GM23338 (cell line): ENCODE measurements at regions not wholly inside any gene's neighbourhood (a gene's known extent, or its start where the extent isn't known, plus 50 kb on each side); places are given as distances from the start of the nearest gene placed in this dataset.

Source experiments
- ATAC-seq: fragments of 200-7000 bp; cut with Tn5 transposase; 3 replicates; pipeline ENCODE4 v1.9.1; 2020
- DNase-seq: peaks from one replicate; pipeline ENCODE4 v3.0.0-alpha.2; 2015; ENCODE audit warnings: low spot score
- H2AFZ ChIP-seq: fragments of 200-600 bp; sonication (generic); 2 replicates; pipeline ENCODE4 v1.8.0; 2016; ENCODE audit warnings: antibody characterized with exemption, mild to moderate bottlenecking, moderate library complexity
- H3F3A ChIP-seq: fragments of 200-600 bp; sonication (generic); replicated peaks from 2 replicates; pipeline ENCODE4 v1.8.0; 2017; ENCODE audit warnings: antibody characterized with exemption, mixed run types, low read depth
- H3K27ac ChIP-seq: fragments of 200-600 bp; sonication (generic); 2 replicates; pipeline ENCODE4 v1.6.1; 2016; ENCODE audit warnings: low read depth
- H3K27me3 ChIP-seq: fragments of 200-600 bp; sonication (generic); 2 replicates; pipeline ENCODE4 v1.8.0; 2016; ENCODE audit warnings: mild to moderate bottlenecking, mixed run types, moderate library complexity; ENCODE audit not compliant: insufficient read depth
- H3K36me3 ChIP-seq: fragments of 200-600 bp; sonication (generic); 2 replicates; pipeline ENCODE4 v1.8.0; 2016; ENCODE audit warnings: mild to moderate bottlenecking; ENCODE audit not compliant: insufficient read depth
- H3K4me1 ChIP-seq: fragments of 200-600 bp; sonication (generic); 2 replicates; pipeline ENCODE4 v1.8.0; 2016; ENCODE audit warnings: mild to moderate bottlenecking, moderate library complexity; ENCODE audit not compliant: insufficient read depth
- H3K4me2 ChIP-seq: fragments of 200-600 bp; sonication (generic); 2 replicates; pipeline ENCODE4 v1.7.1; 2017; ENCODE audit warnings: mixed run types
- H3K4me3 ChIP-seq: fragments of 200-600 bp; sonication (generic); 2 replicates; pipeline ENCODE4 v1.6.1; 2016; ENCODE audit warnings: mixed run types
- H3K79me2 ChIP-seq: fragments of 200-600 bp; sonication (generic); replicated peaks from 2 replicates; pipeline ENCODE4 v1.8.0; 2017; ENCODE audit warnings: mild to moderate bottlenecking; ENCODE audit not compliant: insufficient read depth
- H3K9me2 ChIP-seq: fragments of 200-600 bp; sonication (generic); 2 replicates; pipeline ENCODE4 v1.8.0; 2017; ENCODE audit not compliant: insufficient read depth
- H4K20me1 ChIP-seq: fragments of 200-600 bp; sonication (generic); replicated peaks from 2 replicates; pipeline ENCODE4 v1.8.0; 2017; ENCODE audit warnings: mild to moderate bottlenecking; ENCODE audit not compliant: insufficient read depth
- H3K27ac Mint-ChIP-seq: 2 replicates; pipeline ENCODE4 v1.8.0; 2020; ENCODE audit warnings: inconsistent platforms, mild to moderate bottlenecking, moderate library complexity, mixed read lengths
- H3K27me3 Mint-ChIP-seq: 3 replicates; pipeline ENCODE4 v1.8.0; 2022; ENCODE audit warnings: low read depth, mild to moderate bottlenecking, moderate library complexity, mixed read lengths, inconsistent platforms; ENCODE audit not compliant: insufficient read depth, poor library complexity
- H3K36me3 Mint-ChIP-seq: 3 replicates; pipeline ENCODE4 v1.8.0; 2021; ENCODE audit warnings: low read depth, mild to moderate bottlenecking, inconsistent platforms, moderate library complexity, mixed read lengths
- H3K4me1 Mint-ChIP-seq: 3 replicates; pipeline ENCODE4 v1.8.0; 2020; ENCODE audit warnings: mild to moderate bottlenecking, inconsistent platforms, mixed read lengths
- H3K4me3 Mint-ChIP-seq: 3 replicates; pipeline ENCODE4 v1.8.0; 2021; ENCODE audit warnings: moderate library complexity, mild to moderate bottlenecking, inconsistent platforms, mixed read lengths
- H3K9me3 Mint-ChIP-seq: 3 replicates; pipeline ENCODE4 v1.8.0; 2020; ENCODE audit warnings: moderate library complexity, mild to moderate bottlenecking, inconsistent platforms, mixed read lengths
- CTCF ChIP-seq, 2 experiments: fragments of 200-600 bp in 1 of 2; sonication (generic) in 1 of 2; conservative IDR thresholded peaks; 2 replicates each; pipeline versions ENCODE4 v1.5.1 to v1.6.1; 2016 to 2017; ENCODE audit warnings: antibody characterized with exemption in 2 of 2, low read depth in 2 of 2, mild to moderate bottlenecking in 2 of 2, moderate library complexity in 1 of 2
- EZH2 ChIP-seq: fragments of 200-600 bp; sonication (generic); IDR thresholded peaks from one replicate; pipeline ENCODE4 v1.8.0; 2017; ENCODE audit warnings: antibody characterized with exemption, mild to moderate bottlenecking, low read depth; ENCODE audit not compliant: unreplicated experiment
- EZH2phosphoT487 ChIP-seq: fragments of 200-600 bp; sonication (generic); IDR thresholded peaks from one replicate; pipeline ENCODE4 v1.8.1; 2018; ENCODE audit warnings: antibody characterized with exemption; ENCODE audit not compliant: unreplicated experiment
- JUNB ChIP-seq: IDR thresholded peaks from one replicate; pipeline ENCODE4 v1.6.1; 2016; ENCODE audit warnings: antibody characterized with exemption; ENCODE audit not compliant: unreplicated experiment
- NANOG ChIP-seq: IDR thresholded peaks from 2 replicates; pipeline ENCODE4 v1.6.1; 2016; ENCODE audit warnings: antibody characterized with exemption, borderline replicate concordance
- POLR2AphosphoS5 ChIP-seq: IDR thresholded peaks from 2 replicates; pipeline ENCODE4 v1.6.1; 2016; ENCODE audit warnings: antibody characterized with exemption, low read depth
- STAT1 ChIP-seq: IDR thresholded peaks from one replicate; pipeline ENCODE4 v1.6.1; 2016; ENCODE audit warnings: antibody characterized with exemption; ENCODE audit not compliant: unreplicated experiment
- ZNF114 ChIP-seq: fragments of 250-450 bp; sonication (Bioruptor Pico); IDR thresholded peaks from 2 replicates; pipeline ENCODE4 v1.5.0; 2020; ENCODE audit warnings: mild to moderate bottlenecking, moderate library complexity
- ZNF331 ChIP-seq: fragments of 250-450 bp; sonication (Bioruptor Pico); IDR thresholded peaks from 2 replicates; pipeline ENCODE4 v1.5.0; 2020; ENCODE audit warnings: low read depth, mild to moderate bottlenecking, moderate library complexity
- TF ChIP-seq, protein P1 (sequence below): IDR thresholded peaks from 2 replicates; pipeline ENCODE4 v1.6.1; 2016; ENCODE audit warnings: antibody characterized with exemption
- TF ChIP-seq, protein P2 (sequence below): IDR thresholded peaks from one replicate; pipeline ENCODE4 v1.6.1; 2018; ENCODE audit warnings: antibody characterized with exemption; ENCODE audit not compliant: unreplicated experiment
- TF ChIP-seq, protein P3 (sequence below): fragments of 250-450 bp; sonication (Bioruptor Pico); IDR thresholded peaks from 2 replicates; pipeline ENCODE4 v1.5.0; 2020; ENCODE audit warnings: mild to moderate bottlenecking, moderate library complexity

- H3K9me3 Mint-ChIP-seq = no peaks in the 10 kb centered on the region
- no peaks in the 10 kb centered on the region for H3F3A ChIP-seq
- no peak for TF ChIP-seq ZNF331 (CRISPR knock-in tag)
- TF ChIP-seq ZNF114 (CRISPR knock-in tag) = no peak
- TF ChIP-seq JUNB = no peak
- TF ChIP-seq, protein P1, sequence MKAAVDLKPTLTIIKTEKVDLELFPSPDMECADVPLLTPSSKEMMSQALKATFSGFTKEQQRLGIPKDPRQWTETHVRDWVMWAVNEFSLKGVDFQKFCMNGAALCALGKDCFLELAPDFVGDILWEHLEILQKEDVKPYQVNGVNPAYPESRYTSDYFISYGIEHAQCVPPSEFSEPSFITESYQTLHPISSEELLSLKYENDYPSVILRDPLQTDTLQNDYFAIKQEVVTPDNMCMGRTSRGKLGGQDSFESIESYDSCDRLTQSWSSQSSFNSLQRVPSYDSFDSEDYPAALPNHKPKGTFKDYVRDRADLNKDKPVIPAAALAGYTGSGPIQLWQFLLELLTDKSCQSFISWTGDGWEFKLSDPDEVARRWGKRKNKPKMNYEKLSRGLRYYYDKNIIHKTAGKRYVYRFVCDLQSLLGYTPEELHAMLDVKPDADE = no peak
- TF ChIP-seq, protein P2, sequence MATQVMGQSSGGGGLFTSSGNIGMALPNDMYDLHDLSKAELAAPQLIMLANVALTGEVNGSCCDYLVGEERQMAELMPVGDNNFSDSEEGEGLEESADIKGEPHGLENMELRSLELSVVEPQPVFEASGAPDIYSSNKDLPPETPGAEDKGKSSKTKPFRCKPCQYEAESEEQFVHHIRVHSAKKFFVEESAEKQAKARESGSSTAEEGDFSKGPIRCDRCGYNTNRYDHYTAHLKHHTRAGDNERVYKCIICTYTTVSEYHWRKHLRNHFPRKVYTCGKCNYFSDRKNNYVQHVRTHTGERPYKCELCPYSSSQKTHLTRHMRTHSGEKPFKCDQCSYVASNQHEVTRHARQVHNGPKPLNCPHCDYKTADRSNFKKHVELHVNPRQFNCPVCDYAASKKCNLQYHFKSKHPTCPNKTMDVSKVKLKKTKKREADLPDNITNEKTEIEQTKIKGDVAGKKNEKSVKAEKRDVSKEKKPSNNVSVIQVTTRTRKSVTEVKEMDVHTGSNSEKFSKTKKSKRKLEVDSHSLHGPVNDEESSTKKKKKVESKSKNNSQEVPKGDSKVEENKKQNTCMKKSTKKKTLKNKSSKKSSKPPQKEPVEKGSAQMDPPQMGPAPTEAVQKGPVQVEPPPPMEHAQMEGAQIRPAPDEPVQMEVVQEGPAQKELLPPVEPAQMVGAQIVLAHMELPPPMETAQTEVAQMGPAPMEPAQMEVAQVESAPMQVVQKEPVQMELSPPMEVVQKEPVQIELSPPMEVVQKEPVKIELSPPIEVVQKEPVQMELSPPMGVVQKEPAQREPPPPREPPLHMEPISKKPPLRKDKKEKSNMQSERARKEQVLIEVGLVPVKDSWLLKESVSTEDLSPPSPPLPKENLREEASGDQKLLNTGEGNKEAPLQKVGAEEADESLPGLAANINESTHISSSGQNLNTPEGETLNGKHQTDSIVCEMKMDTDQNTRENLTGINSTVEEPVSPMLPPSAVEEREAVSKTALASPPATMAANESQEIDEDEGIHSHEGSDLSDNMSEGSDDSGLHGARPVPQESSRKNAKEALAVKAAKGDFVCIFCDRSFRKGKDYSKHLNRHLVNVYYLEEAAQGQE = no peak
- TF ChIP-seq EZH2 = no peak
- TF ChIP-seq NANOG = no peak
- no peak for TF ChIP-seq STAT1
- no peak for TF ChIP-seq EZH2phosphoT487
- TF ChIP-seq, protein P3, sequence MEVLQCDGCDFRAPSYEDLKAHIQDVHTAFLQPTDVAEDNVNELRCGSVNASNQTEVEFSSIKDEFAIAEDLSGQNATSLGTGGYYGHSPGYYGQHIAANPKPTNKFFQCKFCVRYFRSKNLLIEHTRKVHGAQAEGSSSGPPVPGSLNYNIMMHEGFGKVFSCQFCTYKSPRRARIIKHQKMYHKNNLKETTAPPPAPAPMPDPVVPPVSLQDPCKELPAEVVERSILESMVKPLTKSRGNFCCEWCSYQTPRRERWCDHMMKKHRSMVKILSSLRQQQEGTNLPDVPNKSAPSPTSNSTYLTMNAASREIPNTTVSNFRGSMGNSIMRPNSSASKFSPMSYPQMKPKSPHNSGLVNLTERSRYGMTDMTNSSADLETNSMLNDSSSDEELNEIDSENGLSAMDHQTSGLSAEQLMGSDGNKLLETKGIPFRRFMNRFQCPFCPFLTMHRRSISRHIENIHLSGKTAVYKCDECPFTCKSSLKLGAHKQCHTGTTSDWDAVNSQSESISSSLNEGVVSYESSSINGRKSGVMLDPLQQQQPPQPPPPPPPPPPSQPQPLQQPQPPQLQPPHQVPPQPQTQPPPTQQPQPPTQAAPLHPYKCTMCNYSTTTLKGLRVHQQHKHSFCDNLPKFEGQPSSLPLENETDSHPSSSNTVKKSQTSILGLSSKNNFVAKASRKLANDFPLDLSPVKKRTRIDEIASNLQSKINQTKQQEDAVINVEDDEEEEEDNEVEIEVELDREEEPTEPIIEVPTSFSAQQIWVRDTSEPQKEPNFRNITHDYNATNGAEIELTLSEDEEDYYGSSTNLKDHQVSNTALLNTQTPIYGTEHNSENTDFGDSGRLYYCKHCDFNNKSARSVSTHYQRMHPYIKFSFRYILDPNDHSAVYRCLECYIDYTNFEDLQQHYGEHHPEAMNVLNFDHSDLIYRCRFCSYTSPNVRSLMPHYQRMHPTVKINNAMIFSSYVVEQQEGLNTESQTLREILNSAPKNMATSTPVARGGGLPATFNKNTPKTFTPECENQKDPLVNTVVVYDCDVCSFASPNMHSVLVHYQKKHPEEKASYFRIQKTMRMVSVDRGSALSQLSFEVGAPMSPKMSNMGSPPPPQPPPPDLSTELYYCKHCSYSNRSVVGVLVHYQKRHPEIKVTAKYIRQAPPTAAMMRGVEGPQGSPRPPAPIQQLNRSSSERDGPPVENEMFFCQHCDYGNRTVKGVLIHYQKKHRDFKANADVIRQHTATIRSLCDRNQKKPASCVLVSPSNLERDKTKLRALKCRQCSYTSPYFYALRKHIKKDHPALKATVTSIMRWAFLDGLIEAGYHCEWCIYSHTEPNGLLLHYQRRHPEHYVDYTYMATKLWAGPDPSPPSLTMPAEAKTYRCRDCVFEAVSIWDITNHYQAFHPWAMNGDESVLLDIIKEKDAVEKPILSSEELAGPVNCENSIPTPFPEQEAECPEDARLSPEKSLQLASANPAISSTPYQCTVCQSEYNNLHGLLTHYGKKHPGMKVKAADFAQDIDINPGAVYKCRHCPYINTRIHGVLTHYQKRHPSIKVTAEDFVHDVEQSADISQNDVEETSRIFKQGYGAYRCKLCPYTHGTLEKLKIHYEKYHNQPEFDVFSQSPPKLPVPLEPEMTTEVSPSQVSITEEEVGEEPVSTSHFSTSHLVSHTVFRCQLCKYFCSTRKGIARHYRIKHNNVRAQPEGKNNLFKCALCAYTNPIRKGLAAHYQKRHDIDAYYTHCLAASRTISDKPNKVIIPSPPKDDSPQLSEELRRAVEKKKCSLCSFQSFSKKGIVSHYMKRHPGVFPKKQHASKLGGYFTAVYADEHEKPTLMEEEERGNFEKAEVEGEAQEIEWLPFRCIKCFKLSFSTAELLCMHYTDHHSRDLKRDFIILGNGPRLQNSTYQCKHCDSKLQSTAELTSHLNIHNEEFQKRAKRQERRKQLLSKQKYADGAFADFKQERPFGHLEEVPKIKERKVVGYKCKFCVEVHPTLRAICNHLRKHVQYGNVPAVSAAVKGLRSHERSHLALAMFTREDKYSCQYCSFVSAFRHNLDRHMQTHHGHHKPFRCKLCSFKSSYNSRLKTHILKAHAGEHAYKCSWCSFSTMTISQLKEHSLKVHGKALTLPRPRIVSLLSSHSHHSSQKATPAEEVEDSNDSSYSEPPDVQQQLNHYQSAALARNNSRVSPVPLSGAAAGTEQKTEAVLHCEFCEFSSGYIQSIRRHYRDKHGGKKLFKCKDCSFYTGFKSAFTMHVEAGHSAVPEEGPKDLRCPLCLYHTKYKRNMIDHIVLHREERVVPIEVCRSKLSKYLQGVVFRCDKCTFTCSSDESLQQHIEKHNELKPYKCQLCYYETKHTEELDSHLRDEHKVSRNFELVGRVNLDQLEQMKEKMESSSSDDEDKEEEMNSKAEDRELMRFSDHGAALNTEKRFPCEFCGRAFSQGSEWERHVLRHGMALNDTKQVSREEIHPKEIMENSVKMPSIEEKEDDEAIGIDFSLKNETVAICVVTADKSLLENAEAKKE (CRISPR knock-in tag) = no peak
- TF ChIP-seq CTCF (conservative IDR thresholded peaks at IDR 0.05; ENCODE audit: low read depth in 2 of 2) = no peak
- TF ChIP-seq POLR2AphosphoS5 = no peak
- no peak overlapping the region for H3K27ac Mint-ChIP-seq
- no peak overlapping the region for H3K4me2 ChIP-seq
- H3K79me2 ChIP-seq = no peaks in the 10 kb centered on the region
- no peaks in the 10 kb centered on the region for H3K4me1 ChIP-seq
- no peak overlapping the region for H2AFZ ChIP-seq
- no peak overlapping the region for H3K4me3 Mint-ChIP-seq
- no peaks in the 10 kb centered on the region for H4K20me1 ChIP-seq
- no peaks in the 10 kb centered on the region for H3K36me3 Mint-ChIP-seq
- no peaks in the 10 kb centered on the region for H3K36me3 ChIP-seq
- no peak overlapping the region for H3K4me3 ChIP-seq
- H3K9me2 ChIP-seq = no peaks in the 10 kb centered on the region
- DNase-seq (no peak), ATAC-seq (no peak)
- no peaks in the 10 kb centered on the region for H3K27me3 ChIP-seq
- no peaks in the 10 kb centered on the region for H3K27me3 Mint-ChIP-seq
- H3K4me1 Mint-ChIP-seq = peaks cover 9% of the 10 kb centered on the region
- H3K27ac ChIP-seq = no peak overlapping the region
Measured at GRCh38 chr10:88027570-88027969, 164.1 kb downstream of the PTEN start.
